Caki2 (cell line): ENCODE measurements at regions not wholly inside any gene's neighbourhood (a gene's known extent, or its start where the extent isn't known, plus 50 kb on each side); places are given as distances from the start of the nearest gene placed in this dataset.

Source experiments
- DNase-seq: peaks from one replicate; pipeline ENCODE4 v3.0.0-alpha.2; 2015; ENCODE audit warnings: low read depth
- in situ Hi-C: cut with HindIII; loops from 2 replicates; pipeline ENCODE4 v1.10.0; 2016; ENCODE audit warnings: low sequenced_read_pairs, low pct_unique_long_range_greater_than_20kb, mixed read lengths

DNA sequence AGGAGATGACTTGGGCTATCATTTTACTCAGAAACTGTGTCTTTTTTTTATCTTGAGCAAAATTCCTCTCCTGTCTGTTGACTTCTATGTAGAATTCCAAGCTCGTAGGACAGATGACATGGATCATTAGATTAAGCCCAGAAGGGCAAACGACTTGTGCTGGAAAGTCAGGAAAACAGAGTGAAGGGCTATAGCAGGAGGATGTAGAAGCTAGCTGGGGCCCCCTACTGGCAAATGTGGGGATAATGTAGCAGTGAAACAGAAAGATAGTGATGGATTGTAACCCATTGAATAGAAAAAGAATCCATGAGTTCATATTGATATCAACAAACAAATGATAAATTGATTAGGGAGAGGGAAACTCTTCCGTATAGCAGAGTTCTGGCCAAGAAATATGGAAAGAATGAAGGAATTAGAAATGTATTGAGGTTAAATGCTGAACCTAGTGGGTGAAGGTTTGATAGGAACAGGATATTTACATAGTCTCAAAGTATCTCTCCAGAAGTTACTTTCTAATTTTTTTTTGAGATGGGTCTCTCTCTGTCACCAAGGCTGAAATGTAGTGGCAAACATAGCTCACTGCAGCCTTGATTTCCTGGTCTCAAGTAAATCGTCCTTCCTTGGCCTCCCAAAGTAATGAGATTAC lies 103.6 kb downstream of the LYZL1 start:
- in situ Hi-C loops: no loop called here
- peak; percentile 37 for DNase-seq

DNA sequence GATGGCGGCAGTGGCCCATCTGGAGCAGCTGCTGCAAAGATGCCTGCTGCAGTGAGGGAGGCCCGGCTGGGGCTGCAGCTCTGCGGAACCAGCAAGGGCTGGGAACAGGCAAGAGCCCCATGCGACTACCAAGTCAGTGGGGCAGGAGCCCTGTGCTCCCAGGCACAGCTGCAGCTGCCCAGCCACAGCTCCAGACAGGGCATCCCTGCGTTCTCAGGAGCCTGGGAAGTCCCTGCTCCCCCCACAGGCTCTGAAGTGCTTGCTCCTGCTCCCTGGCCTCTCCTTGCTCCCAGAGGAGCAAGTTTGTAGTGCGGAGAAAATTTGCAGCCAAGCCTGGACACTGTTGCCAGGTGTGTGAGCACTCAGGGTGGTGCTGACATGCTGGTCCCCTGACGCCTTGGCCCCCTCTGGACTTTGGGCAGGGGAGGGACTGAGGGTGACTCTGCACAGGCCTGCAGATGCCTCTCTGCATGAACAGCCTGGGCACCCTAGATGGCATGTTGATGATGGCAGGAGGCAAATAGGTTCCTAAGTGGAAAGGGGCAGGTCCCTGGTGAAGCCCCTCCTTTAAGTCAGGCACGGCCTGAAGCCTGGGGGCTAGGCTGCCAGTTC lies 105.6 kb downstream of the LYZL1 start:
- in situ Hi-C loops: no loop called here
- DNase-seq: no peak

DNA sequence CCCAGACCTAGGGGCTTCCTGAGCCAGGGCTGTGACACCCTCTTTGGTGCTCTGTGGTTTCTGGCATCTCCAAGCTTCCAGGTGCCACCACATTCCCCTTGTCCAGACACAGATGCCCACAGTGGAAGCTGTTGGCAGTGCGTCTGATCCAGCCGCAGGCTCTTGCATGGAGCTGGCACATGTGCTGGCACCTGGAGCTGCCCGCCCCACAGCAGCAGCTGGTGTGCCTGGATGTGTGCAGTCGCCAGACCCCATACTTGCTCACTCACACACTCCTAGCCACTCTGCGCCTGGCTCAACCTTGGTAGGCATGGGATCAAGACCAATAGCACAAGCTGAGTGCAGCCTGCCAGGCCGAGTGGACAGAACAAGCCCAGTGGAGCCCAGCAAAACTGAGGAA lies 106.5 kb downstream of the LYZL1 start:
- in situ Hi-C loops: no loop called here
- no peak for DNase-seq

DNA sequence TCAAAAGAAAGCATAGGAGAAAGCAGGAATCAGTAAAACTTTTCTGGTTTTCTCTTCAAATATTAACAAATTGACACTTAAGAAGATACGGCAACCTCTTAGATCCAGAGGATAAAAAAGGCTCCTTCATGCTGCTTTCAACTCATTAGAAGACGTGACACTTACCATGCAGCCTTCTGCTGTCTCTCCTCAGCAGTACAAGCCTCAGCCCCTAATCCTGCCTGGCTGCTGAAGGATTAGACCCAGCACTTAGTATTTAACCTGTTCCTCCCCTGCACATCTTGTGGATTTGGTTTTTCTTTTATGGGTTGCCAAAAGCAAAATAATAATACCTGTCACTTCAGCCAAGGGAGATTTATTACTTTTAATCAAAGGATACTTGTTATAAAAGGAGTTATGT lies 108.4 kb downstream of the LYZL1 start:
- in situ Hi-C loops: no loop called here
- no peak for DNase-seq

DNA sequence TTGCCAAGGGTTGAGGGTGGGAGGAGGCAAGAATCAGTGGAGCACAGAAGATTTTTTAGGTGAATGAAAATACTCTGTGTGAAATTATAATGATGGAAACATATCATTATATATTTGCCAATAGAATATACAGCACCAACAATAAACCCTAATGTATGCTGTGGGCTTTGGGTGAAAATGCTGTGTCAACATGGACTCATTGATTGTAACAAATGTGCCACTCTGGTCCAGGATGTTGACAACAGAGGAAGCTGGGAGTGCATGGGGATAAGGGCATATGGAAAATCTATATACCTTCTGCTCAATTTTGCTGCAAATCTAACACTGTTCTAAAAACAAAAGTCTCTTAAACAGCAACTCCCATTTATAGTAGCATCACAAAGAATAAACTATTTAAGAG lies 114.3 kb downstream of the LYZL1 start:
- no peak for DNase-seq
- in situ Hi-C loops: no loop called here

DNA sequence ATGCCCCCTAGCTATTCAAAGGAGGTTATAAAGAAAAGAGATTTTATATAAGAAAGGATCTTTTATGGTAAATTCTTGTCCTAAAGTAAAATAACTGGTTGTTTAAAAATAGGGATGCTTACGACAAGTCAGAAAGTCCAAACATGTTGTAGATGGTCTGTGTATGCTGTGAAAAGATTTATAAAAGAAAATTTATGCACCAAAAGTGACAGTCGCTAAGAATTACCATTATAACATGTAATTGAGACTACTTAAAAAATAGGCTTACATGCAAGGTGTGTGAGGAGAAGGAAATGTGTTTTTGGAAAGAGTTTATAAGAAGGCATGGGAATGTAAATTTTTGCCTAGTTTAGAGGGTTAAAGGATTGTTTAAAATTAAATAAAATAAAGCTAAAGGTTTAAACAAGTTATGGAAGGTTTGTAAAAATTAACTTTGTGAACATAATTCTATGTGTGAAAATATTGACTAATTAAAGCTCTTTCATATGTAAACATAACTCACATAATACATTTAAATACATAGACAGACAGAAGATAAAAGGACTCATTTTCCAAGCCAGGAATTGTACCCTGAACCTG lies 118.5 kb downstream of the LYZL1 start:
- in situ Hi-C loops: no loop called here
- peak; percentile 16 for DNase-seq
